HEK293T (cell line): ENCODE measurements at regions not wholly inside any gene's neighbourhood (a gene's known extent, or its start where the extent isn't known, plus 50 kb on each side); places are given as distances from the start of the nearest gene placed in this dataset.

Experiments
- CTCF ChIA-PET: fragments of 350-600 bp; formaldehyde crosslinking; extraction: SDS; loops from one replicate; lab custom pipeline; 2021; ENCODE audit warnings: antibody characterized with exemption, inconsistent platforms; lab: Yijun Ruan, JAX
- POLR2A ChIA-PET: fragments of 350-600 bp; formaldehyde crosslinking; extraction: SDS; loops from one replicate; lab custom pipeline; 2020; ENCODE audit warnings: antibody characterized with exemption, inconsistent platforms; lab: Yijun Ruan, JAX
- DNase-seq: peaks from one replicate; pipeline ENCODE4 v3.0.0; 2012; ENCODE audit warnings: mixed read lengths; ENCODE audit errors: extremely low spot score
- ARNT ChIP-seq: fragments of 450-650 bp; IDR thresholded peaks from 2 replicates; pipeline ENCODE4 v1.6.1; 2017; ENCODE audit warnings: mild to moderate bottlenecking
- BHLHE40 ChIP-seq: fragments of 450-650 bp; IDR thresholded peaks from 2 replicates; pipeline ENCODE4 v1.6.1; 2016; ENCODE audit warnings: mild to moderate bottlenecking, moderate library complexity, borderline replicate concordance
- CTBP1 ChIP-seq: fragments of 450-650 bp; IDR thresholded peaks from 2 replicates; pipeline ENCODE4 v1.6.1; 2016; ENCODE audit warnings: borderline replicate concordance
- ELF4 ChIP-seq: fragments of 450-650 bp; IDR thresholded peaks from 2 replicates; pipeline ENCODE4 v1.6.1; 2017; ENCODE audit warnings: antibody characterized with exemption
- FOXA1 ChIP-seq: fragments of 450-650 bp; IDR thresholded peaks from 2 replicates; pipeline ENCODE4 v1.6.1; 2016; ENCODE audit warnings: mild to moderate bottlenecking
- FOXK2 ChIP-seq: fragments of 450-650 bp; IDR thresholded peaks from 2 replicates; pipeline ENCODE4 v1.6.1; 2016; ENCODE audit warnings: mild to moderate bottlenecking
- FOXM1 ChIP-seq: fragments of 450-650 bp; IDR thresholded peaks from 2 replicates; pipeline ENCODE4 v1.6.1; 2017; ENCODE audit warnings: mild to moderate bottlenecking, borderline replicate concordance
- HDGF ChIP-seq: fragments of 450-650 bp; IDR thresholded peaks from 2 replicates; pipeline ENCODE4 v1.6.1; 2017; ENCODE audit warnings: antibody characterized with exemption, borderline replicate concordance
- L3MBTL2 ChIP-seq: fragments of 450-650 bp; conservative IDR thresholded peaks from 2 replicates; pipeline ENCODE4 v1.6.1; 2016; ENCODE audit warnings: mild to moderate bottlenecking
- LEF1 ChIP-seq: fragments of 450-650 bp; IDR thresholded peaks from 2 replicates; pipeline ENCODE4 v1.6.1; 2017; ENCODE audit warnings: mild to moderate bottlenecking, borderline replicate concordance
- NFRKB ChIP-seq: fragments of 450-650 bp; IDR thresholded peaks from 2 replicates; pipeline ENCODE4 v1.6.1; 2016; ENCODE audit warnings: mild to moderate bottlenecking, moderate library complexity
- PKNOX1 ChIP-seq: fragments of 450-650 bp; IDR thresholded peaks from 2 replicates; pipeline ENCODE4 v1.6.1; 2016
- SP1 ChIP-seq: fragments of 450-650 bp; IDR thresholded peaks from 2 replicates; pipeline ENCODE4 v1.6.1; 2017
- SUZ12 ChIP-seq: fragments of 450-650 bp; IDR thresholded peaks from 2 replicates; pipeline ENCODE4 v1.6.1; 2016; ENCODE audit warnings: mild to moderate bottlenecking
- TARDBP ChIP-seq: fragments of 450-650 bp; IDR thresholded peaks from 2 replicates; pipeline ENCODE4 v1.6.1; 2016
- ZNF384 ChIP-seq: fragments of 450-650 bp; IDR thresholded peaks from 2 replicates; pipeline ENCODE4 v1.6.1; 2016

DNA sequence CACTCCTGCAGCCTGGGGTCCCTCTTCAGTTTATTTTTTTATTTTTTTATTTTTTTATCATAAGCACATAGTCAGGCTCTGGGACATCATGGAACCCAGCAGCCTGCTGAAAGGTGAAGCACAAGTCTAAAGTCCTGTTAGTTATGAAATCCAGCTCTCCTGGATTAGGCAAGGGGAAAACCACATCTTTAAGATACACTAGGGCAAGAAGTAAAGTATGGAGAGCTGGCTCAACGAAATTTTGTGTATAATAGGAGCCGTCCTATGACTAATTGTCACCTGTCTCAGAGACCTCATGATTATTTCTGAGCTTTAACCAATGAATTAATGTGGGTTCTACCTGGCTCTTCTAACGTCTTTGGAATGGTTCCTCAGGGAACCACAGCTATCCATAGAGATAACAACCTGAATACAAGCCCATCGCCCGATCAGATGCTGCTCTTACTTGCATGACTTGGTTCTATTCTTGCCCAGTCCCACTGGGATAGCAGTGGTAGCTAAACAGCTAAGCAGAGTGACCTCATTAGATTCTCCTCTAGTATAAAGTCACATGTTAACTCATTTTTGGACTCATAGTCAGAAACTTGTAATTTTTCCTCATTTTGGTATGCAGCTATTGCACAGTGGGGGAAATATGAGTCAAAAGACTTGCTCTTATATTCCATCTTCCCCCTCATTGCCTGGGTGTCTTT lies 122.7 kb downstream of the LMO4 start:
- DNase-seq, result no peak
- POLR2A ChIA-PET, result interaction anchor here (1.2 kb wide), 1 partner anchor 123 kb away, joined by 4 read pairs; the partner anchor contains the start of gene LMO4
- CTCF ChIA-PET, result no interaction called here
- no peak for TF ChIP-seq ZNF384
- TF ChIP-seq SP1, result no peak
- no peak for TF ChIP-seq TARDBP
- no peak for TF ChIP-seq FOXM1
- no peak for TF ChIP-seq FOXA1
- no peak for TF ChIP-seq ELF4
- TF ChIP-seq SUZ12, result no peak

- TF ChIP-seq LEF1, result no peak
- TF ChIP-seq PKNOX1, result no peak
- no peak for TF ChIP-seq SP1
- TF ChIP-seq FOXM1, result no peak
- no peak for TF ChIP-seq SUZ12
- TF ChIP-seq BHLHE40, result no peak
- TF ChIP-seq NFRKB, result no peak
- TF ChIP-seq FOXK2, result no peak
- TF ChIP-seq FOXA1, result no peak
- no peak for TF ChIP-seq ZNF384
- no peak for TF ChIP-seq ARNT
- TF ChIP-seq ELF4, result no peak
- TF ChIP-seq TARDBP, result no peak
- no peak for TF ChIP-seq CTBP1
- no peak for TF ChIP-seq L3MBTL2
- no peak for TF ChIP-seq HDGF
- ChIA-PET POLR2A (no interaction called here), CTCF (no interaction called here)
- DNase-seq, result no peak
These were observed 124.0 kb downstream of the LMO4 start for GRCh38 chr1:87452648-87453047.

GRCh38 chr1:87457408-87457807 lies 128.7 kb downstream of the LMO4 start:
- POLR2A ChIA-PET, result no interaction called here
- TF ChIP-seq L3MBTL2, result no peak
- no peak for DNase-seq
- CTCF ChIA-PET, result no interaction called here

- TF ChIP-seq SUZ12 (no peak), ZNF384 (no peak), TARDBP (no peak), PKNOX1 (no peak), LEF1 (no peak), SP1 (no peak), ARNT (no peak), HDGF (no peak), FOXM1 (no peak), BHLHE40 (no peak), ELF4 (no peak), L3MBTL2 (no peak)
- ChIA-PET POLR2A (no interaction called here), CTCF (no interaction called here)
- DNase-seq, result no peak
These were observed 134.2 kb downstream of the LMO4 start for GRCh38 chr1:87462894-87463293.

- DNase-seq, result no peak
- TF ChIP-seq L3MBTL2, result no peak
- TF ChIP-seq FOXA1, result no peak
- TF ChIP-seq FOXK2, result no peak
- TF ChIP-seq FOXM1, result no peak
- CTCF ChIA-PET, result no interaction called here
- POLR2A ChIA-PET, result interaction anchor here (1.1 kb wide), 1 partner anchor 9 kb away, joined by 3 read pairs; no protein-coding TSS in a partner anchor
These were observed 135.4 kb downstream of the LMO4 start for GRCh38 chr1:87464022-87464490.

DNA sequence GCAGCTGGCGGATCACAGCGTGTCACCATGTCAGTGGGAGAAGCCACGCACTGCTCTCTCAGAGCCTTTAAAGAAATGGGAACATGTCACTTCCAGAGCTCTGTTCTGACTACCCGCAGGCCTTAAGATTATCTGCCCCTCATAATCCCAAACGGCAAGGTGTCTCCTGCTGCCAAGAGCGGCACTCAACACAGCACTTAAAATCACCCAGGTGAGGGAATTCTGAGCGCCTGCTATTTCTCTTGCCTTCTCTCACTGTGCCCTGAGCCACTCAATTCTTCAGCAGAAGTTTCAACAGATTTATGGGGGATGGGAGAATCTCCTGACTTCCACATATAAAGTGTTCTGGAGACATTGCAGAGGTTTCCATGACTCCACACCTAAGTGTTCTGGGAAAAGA lies 137.9 kb downstream of the LMO4 start:
- ChIA-PET POLR2A (no interaction called here), CTCF (no interaction called here)
- DNase-seq, result no peak
- TF ChIP-seq TARDBP, result no peak
- TF ChIP-seq CTBP1, result no peak
- no peak for TF ChIP-seq ELF4
- no peak for TF ChIP-seq HDGF
- no peak for TF ChIP-seq SP1
- no peak for TF ChIP-seq ARNT

- no peak for DNase-seq
- TF ChIP-seq CTBP1 (no peak), FOXA1 (no peak), PKNOX1 (no peak), BHLHE40 (no peak), ZNF384 (no peak), ARNT (no peak), TARDBP (no peak), SP1 (no peak), LEF1 (no peak), NFRKB (no peak), FOXK2 (no peak), HDGF (no peak), L3MBTL2 (no peak), FOXM1 (no peak), ELF4 (no peak)
- POLR2A ChIA-PET, result interaction anchor here (0.9 kb wide), 1 partner anchor 9 kb away, joined by 3 read pairs; no protein-coding TSS in a partner anchor
- CTCF ChIA-PET, result no interaction called here
These were observed 144.0 kb downstream of the LMO4 start for GRCh38 chr1:87472716-87473115.
